Activated naive CD8-positive, alpha-beta T cell (primary cell): ENCODE measurements at regions not wholly inside any gene's neighbourhood (a gene's known extent, or its start where the extent isn't known, plus 50 kb on each side); places are given as distances from the start of the nearest gene placed in this dataset.

Experiments used
- H3K27ac Mint-ChIP-seq: one replicate; pipeline ENCODE4 v1.8.0; 2021; ENCODE audit warnings: mixed read lengths
- H3K27me3 Mint-ChIP-seq: one replicate; pipeline ENCODE4 v1.8.0; 2021; ENCODE audit warnings: mixed read lengths
- H3K36me3 Mint-ChIP-seq: one replicate; pipeline ENCODE4 v1.8.0; 2021; ENCODE audit warnings: mixed read lengths
- H3K4me1 Mint-ChIP-seq: one replicate; pipeline ENCODE4 v1.8.0; 2021; ENCODE audit warnings: low read depth, mixed read lengths
- H3K4me3 Mint-ChIP-seq: one replicate; pipeline ENCODE4 v1.8.0; 2021; ENCODE audit warnings: mild to moderate bottlenecking, mixed read lengths
- H3K9me3 Mint-ChIP-seq: one replicate; pipeline ENCODE4 v1.8.0; 2021; ENCODE audit warnings: low read depth, mixed read lengths

DNA sequence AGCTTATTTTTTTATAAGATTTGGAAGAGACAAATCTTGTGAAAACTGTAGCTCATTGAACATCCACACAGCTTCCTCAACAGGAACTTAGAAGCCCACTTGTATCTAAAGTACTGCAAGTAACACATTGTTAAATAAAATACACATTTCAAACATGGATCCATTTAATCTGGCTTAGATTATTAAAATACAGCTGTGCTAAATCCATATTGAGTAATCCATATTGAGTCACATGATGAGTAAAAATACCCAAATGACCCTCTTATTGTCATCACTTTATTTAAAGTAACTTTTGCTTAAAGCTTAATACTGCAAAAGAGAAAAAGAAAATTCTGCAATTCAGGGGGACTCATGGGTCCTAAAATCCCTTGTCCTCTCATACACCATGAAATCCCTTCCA, 133.3 kb downstream of the OSR1 start:
- no peaks in the 10 kb centered on the region for H3K9me3 Mint-ChIP-seq
- H3K4me3 Mint-ChIP-seq: no peak overlapping the region
- no peaks in the 10 kb centered on the region for H3K36me3 Mint-ChIP-seq
- H3K4me1 Mint-ChIP-seq: no peaks in the 10 kb centered on the region
- no peak overlapping the region for H3K27ac Mint-ChIP-seq
- H3K27me3 Mint-ChIP-seq: no peaks in the 10 kb centered on the region

DNA sequence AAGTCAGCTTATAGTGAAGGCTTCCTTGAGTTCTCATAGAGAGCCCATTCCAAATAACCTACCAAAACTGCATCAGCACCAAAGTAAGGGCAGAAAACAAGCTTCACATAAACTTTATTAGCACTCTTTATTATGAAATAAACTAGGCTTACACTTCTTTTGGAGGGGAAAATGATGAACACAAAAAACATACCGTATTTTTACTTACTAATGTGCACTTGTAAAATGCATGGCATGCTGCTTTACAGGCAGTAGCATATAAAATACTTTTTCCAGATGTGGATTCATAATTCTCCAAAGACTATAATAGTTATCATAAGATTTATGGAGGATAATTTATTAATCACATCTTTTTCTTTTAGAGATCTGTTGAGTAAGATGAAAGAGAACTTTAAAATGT, 133.9 kb downstream of the OSR1 start:
- no peak overlapping the region for H3K4me3 Mint-ChIP-seq
- no peaks in the 10 kb centered on the region for H3K36me3 Mint-ChIP-seq
- H3K27ac Mint-ChIP-seq: no peak overlapping the region
- H3K9me3 Mint-ChIP-seq: no peaks in the 10 kb centered on the region
- H3K4me1 Mint-ChIP-seq: no peaks in the 10 kb centered on the region
- H3K27me3 Mint-ChIP-seq: no peaks in the 10 kb centered on the region

DNA sequence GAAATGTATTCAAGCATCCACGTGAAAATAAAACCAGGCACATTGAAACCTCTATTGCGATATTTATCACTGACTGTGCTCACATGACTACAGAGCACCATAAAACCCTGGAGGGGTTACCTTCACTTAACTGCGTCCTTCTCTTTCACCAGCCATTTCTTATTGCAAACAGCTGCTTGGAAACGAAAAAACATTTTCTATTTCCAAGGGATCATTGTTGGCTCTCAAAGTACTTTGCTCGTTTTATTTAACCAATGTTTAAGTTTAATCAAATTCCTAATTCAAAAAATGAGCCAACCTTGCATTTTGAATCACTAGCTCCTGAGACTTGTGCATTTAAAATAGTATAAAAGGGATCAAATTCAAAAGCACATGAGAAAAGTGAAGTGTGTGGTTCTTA, 134.4 kb downstream of the OSR1 start:
- H3K27ac Mint-ChIP-seq: no peak overlapping the region
- no peaks in the 10 kb centered on the region for H3K9me3 Mint-ChIP-seq
- no peaks in the 10 kb centered on the region for H3K27me3 Mint-ChIP-seq
- H3K36me3 Mint-ChIP-seq: no peaks in the 10 kb centered on the region
- H3K4me1 Mint-ChIP-seq: no peaks in the 10 kb centered on the region
- no peak overlapping the region for H3K4me3 Mint-ChIP-seq

- H3K27me3 Mint-ChIP-seq: no peaks in the 10 kb centered on the region
- no peaks in the 10 kb centered on the region for H3K4me1 Mint-ChIP-seq
- no peaks in the 10 kb centered on the region for H3K9me3 Mint-ChIP-seq
- H3K27ac Mint-ChIP-seq: no peak overlapping the region
- no peak overlapping the region for H3K4me3 Mint-ChIP-seq
- H3K36me3 Mint-ChIP-seq: no peaks in the 10 kb centered on the region
Measured at GRCh38 chr2:19219060-19219459, 139.4 kb downstream of the OSR1 start.

DNA sequence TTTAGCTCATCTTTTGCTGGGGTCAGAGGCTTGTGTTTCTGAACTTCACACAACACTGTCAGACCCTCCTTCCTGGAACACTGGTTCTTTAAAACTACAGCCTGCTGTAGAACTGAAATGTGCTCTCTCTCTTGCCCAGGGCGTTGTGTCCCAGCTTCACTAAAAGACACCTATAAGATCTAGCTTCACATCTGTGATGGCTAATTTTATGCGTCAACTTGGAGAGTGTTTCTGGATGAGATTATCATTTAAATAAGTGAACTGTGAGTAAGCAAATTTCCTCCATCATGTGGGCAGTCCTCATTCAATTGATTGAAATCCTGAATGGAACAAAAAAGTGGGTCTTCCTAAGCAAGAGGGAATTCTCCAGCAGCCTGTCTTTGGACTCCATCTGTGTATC, 140.3 kb downstream of the OSR1 start:
- Mint-ChIP-seq H3K4me1 (no peaks in the 10 kb centered on the region), H3K27ac (no peak overlapping the region), H3K4me3 (no peak overlapping the region), H3K36me3 (no peaks in the 10 kb centered on the region), H3K9me3 (no peaks in the 10 kb centered on the region), H3K27me3 (no peaks in the 10 kb centered on the region)

DNA sequence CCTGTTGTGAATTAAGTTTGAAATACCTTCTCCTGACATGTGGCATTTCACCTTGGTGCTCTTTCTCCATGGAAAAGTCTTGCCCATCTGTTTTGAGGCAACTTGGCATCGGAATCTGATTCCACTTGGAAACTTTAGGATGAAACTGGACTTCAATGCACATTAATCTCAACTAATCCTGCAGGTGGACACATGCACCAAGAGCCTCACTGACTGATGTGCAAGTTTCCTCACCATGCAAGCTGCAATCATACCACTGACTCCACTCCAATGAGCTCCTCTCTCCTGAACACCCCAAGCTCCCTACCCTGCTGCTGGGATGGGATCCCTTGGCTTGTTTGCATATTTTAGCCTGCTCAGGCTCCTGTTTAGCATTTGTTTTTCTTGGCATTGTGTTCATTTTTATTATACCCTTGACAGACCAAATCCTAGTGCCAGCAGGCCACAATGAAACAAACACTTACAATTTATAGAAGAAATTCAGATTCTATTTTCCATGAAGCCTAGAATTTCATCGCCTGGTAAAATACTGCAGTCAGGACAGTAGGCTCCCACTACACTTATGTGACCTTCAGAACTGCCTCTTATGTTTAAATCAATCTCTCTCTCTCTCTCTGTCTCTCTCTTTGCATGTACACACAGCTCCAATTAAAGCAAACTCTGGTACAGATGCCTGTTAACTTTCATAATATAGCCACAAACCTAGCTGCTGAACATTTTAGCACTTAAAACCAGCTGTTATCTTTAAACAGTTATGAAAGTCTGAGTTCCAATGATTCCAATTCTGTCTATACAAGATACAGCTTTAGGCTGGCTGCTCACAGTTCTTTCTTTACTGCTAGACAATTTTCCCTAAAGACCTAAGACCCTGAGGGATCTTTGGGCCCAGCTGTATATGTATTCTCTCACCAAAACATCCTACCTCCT, 141.5 kb downstream of the OSR1 start:
- H3K27me3 Mint-ChIP-seq: no peaks in the 10 kb centered on the region
- H3K27ac Mint-ChIP-seq: no peak overlapping the region
- no peaks in the 10 kb centered on the region for H3K4me1 Mint-ChIP-seq
- H3K9me3 Mint-ChIP-seq: no peaks in the 10 kb centered on the region
- H3K4me3 Mint-ChIP-seq: no peak overlapping the region
- no peaks in the 10 kb centered on the region for H3K36me3 Mint-ChIP-seq

DNA sequence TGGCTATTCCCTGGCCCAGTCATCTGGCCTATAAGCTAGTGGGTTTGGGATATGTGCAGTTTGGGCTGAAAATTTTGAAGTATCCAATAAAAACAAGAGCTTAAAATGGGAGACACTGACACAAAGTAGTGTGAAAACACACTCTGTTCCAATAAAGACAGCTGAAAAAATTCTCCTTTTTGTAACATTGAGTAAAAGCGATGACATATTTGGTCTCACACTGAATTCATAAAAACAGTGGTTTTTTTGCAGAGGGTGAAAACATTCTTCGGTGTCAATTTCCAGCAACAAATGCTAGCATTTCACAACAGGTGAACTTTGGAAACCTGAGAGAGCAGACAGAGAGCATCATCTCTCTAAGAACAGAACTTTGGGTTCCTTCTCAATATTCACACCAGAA, 142.2 kb downstream of the OSR1 start:
- no peak overlapping the region for H3K27ac Mint-ChIP-seq
- H3K4me1 Mint-ChIP-seq: no peaks in the 10 kb centered on the region
- H3K27me3 Mint-ChIP-seq: no peaks in the 10 kb centered on the region
- no peaks in the 10 kb centered on the region for H3K9me3 Mint-ChIP-seq
- H3K36me3 Mint-ChIP-seq: no peaks in the 10 kb centered on the region
- no peak overlapping the region for H3K4me3 Mint-ChIP-seq

GRCh38 chr2:19214682-19215391, 143.6 kb downstream of the OSR1 start:
- no peaks in the 10 kb centered on the region for H3K36me3 Mint-ChIP-seq
- H3K4me3 Mint-ChIP-seq: no peak overlapping the region
- no peaks in the 10 kb centered on the region for H3K4me1 Mint-ChIP-seq
- no peaks in the 10 kb centered on the region for H3K9me3 Mint-ChIP-seq
- H3K27ac Mint-ChIP-seq: no peak overlapping the region
- no peaks in the 10 kb centered on the region for H3K27me3 Mint-ChIP-seq

DNA sequence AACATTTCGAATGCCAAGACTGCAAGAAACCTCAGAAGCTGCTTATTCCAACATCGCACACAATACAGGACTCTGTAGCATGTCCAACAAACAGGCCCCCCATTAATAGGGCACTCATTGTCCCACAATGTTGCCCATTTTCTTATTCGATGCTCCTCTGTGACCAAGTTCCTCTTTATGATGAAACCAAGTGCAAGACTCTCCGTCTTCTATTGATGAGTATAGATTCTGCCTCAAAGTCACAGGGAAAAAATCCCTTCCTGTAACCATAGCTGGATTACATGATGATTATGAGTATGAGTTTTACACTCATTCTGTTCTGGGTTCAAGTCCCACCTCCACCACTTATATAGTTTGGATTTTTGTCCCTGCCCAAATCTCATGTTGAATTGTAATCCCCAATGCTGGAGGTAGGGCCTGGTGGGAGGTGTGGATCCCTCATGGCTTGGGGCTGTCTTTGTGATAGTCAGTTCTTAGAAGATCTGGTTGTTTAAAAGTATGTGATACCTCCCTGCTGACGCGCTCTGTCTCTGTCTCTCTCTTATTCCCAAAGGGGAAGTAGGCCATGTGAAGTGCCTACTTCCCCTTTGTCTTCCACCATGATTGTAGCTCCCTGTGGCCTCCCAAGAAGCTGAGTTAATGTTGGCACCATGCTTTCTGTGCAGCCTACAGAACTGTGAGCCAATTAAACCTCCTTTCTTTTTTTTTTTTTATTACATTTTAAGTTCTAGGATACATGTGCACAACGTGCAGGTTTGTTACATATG, 148.7 kb downstream of the OSR1 start:
- Mint-ChIP-seq H3K9me3 (no peaks in the 10 kb centered on the region), H3K27ac (no peak overlapping the region), H3K4me1 (no peaks in the 10 kb centered on the region), H3K27me3 (no peaks in the 10 kb centered on the region), H3K36me3 (no peaks in the 10 kb centered on the region), H3K4me3 (no peak overlapping the region)

- H3K4me1 Mint-ChIP-seq: no peaks in the 10 kb centered on the region
- no peaks in the 10 kb centered on the region for H3K36me3 Mint-ChIP-seq
- H3K9me3 Mint-ChIP-seq: no peaks in the 10 kb centered on the region
- H3K4me3 Mint-ChIP-seq: no peak overlapping the region
- H3K27me3 Mint-ChIP-seq: no peaks in the 10 kb centered on the region
- H3K27ac Mint-ChIP-seq: no peak overlapping the region
Measured at GRCh38 chr2:19208479-19209199, 149.8 kb downstream of the OSR1 start.

- H3K27ac Mint-ChIP-seq: no peak overlapping the region
- H3K27me3 Mint-ChIP-seq: no peaks in the 10 kb centered on the region
- H3K36me3 Mint-ChIP-seq: no peaks in the 10 kb centered on the region
- no peaks in the 10 kb centered on the region for H3K9me3 Mint-ChIP-seq
- H3K4me1 Mint-ChIP-seq: no peaks in the 10 kb centered on the region
- H3K4me3 Mint-ChIP-seq: no peak overlapping the region
Measured at GRCh38 chr2:19207452-19207851, 151.0 kb downstream of the OSR1 start.

- Mint-ChIP-seq H3K9me3 (no peaks in the 10 kb centered on the region), H3K27me3 (no peaks in the 10 kb centered on the region), H3K27ac (no peak overlapping the region), H3K36me3 (no peaks in the 10 kb centered on the region), H3K4me3 (no peak overlapping the region), H3K4me1 (no peaks in the 10 kb centered on the region)
Measured at GRCh38 chr2:19205983-19206533, 152.4 kb downstream of the OSR1 start.

- H3K9me3 Mint-ChIP-seq: no peaks in the 10 kb centered on the region
- H3K27ac Mint-ChIP-seq: no peak overlapping the region
- H3K36me3 Mint-ChIP-seq: no peaks in the 10 kb centered on the region
- H3K4me1 Mint-ChIP-seq: no peaks in the 10 kb centered on the region
- no peak overlapping the region for H3K4me3 Mint-ChIP-seq
- H3K27me3 Mint-ChIP-seq: no peaks in the 10 kb centered on the region
Measured at GRCh38 chr2:19203866-19204265, 154.6 kb downstream of the OSR1 start.

DNA sequence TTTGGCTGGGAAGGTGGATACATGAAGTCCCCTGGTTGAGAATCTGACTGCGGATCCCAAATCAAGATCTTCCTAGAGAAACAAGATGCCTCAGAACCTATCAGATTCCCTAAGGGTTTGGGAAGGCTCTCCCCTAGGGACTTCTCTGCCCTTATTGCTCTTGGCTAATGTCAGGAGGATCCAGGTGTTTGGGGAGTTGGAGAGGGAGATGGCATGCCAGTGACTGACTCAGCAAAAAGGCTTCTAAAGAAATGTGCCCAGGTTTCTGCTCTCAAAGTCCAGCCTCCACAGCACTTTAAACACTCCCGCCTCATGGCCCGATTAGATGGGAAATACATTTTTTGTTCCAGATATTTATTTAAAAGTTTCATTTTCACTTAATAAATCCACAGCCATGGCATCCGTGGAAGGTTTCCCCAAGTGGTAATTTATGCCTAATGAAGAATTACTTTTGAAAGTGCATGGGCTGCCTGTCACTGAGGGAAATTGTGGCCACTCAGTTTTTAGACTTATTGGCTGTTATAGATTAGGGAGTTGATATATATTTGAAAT, 156.4 kb downstream of the OSR1 start:
- Mint-ChIP-seq H3K27me3 (no peaks in the 10 kb centered on the region), H3K4me3 (no peak overlapping the region), H3K36me3 (no peaks in the 10 kb centered on the region), H3K4me1 (no peaks in the 10 kb centered on the region), H3K27ac (no peak overlapping the region), H3K9me3 (no peaks in the 10 kb centered on the region)
